ENCODE measurements at regions not wholly inside any gene's neighbourhood (a gene's known extent, or its start where the extent isn't known, plus 50 kb on each side); places are given as distances from the start of the nearest gene placed in this dataset.

GRCh38 chr4:17024425-17024824, 126.0 kb upstream of the LDB2 start (continued):
- TF ChIP-seq E2F4 (IDR thresholded peaks at IDR 0.05; ENCODE audit: low read depth, low read length) (no peak), HDAC2 (IDR thresholded peaks at IDR 0.05) (no peak), ATF2 (IDR thresholded peaks at IDR 0.05; ENCODE audit: low read length) (no peak), FOXK2 (IDR thresholded peaks at IDR 0.05) (no peak), REST (IDR thresholded peaks at IDR 0.05; ENCODE audit: low read depth, low read length) (no peak), HCFC1 (IDR thresholded peaks at IDR 0.05; ENCODE audit: low read length) (no peak)

GRCh38 chr4:17020901-17021300, 122.5 kb upstream of the LDB2 start:
- Histone ChIP-seq H3K27me3 (replicated peaks in 1 of 2; ENCODE audit: control insufficient read depth in 2 of 2, insufficient read depth in 2 of 2, low read length in 1 of 2) (no peaks in the 10 kb centered on the region), H2AFZ (ENCODE audit: control insufficient read depth, low read depth, low read length) (no peak overlapping the region), H3K4me1 (ENCODE audit: control insufficient read depth, insufficient read depth, low read length) (no peaks in the 10 kb centered on the region), H3K27ac (ENCODE audit: control insufficient read depth, insufficient read depth) (no peak overlapping the region), H3K9me3 (replicated peaks; ENCODE audit: control insufficient read depth, insufficient read depth, low read length) (no peaks in the 10 kb centered on the region), H4K20me1 (ENCODE audit: control insufficient read depth, insufficient read depth) (no peaks in the 10 kb centered on the region), H3K4me3 (no peak overlapping the region), H3K36me3 (ENCODE audit: control insufficient read depth in 2 of 2, insufficient read depth in 2 of 2, low read length in 1 of 2) (no peaks in the 10 kb centered on the region), H3K4me2 (ENCODE audit: control insufficient read depth, insufficient read depth) (no peak overlapping the region), H3K9ac (ENCODE audit: control insufficient read depth, insufficient read depth, low read length) (no peak overlapping the region), H3K79me2 (ENCODE audit: control insufficient read depth, insufficient read depth, low read length) (no peaks in the 10 kb centered on the region)
- DNase-seq (ENCODE audit: low read depth, low spot score), result no peak
- ATAC-seq, result no peak
- ChIA-PET SMC1A (ENCODE audit: uncharacterized antibody, unreplicated experiment) (no interaction called here), CTCF (interaction anchor here (0.6 kb wide), 1 partner anchor 305 kb away, joined by 3 read pairs; no protein-coding TSS in a partner anchor), POLR2A (no interaction called here), RAD21 (ENCODE audit: unreplicated experiment) (no interaction called here)
- WGBS (ENCODE audit: insufficient coverage, insufficient replicate concordance, low lambda C conversion rate, missing lambda C conversion rate), result 6% methylated on average over 4 of the region's 4 CpGs
- no TSS peak for BruUV-seq (replicated peaks)
- intact Hi-C loops (cut with micrococcal nuclease; ENCODE audit: unreplicated experiment) (no loop called here), in situ Hi-C loops (cut with MboI) (no loop called here)
- no peak for FAIRE-seq
- TF ChIP-seq RAD51 (IDR thresholded peaks at IDR 0.05), result no peak
- no peak for TF ChIP-seq ZBTB40 (IDR thresholded peaks at IDR 0.05; ENCODE audit: borderline replicate concordance)
- TF ChIP-seq CBFB (IDR thresholded peaks at IDR 0.05; ENCODE audit: low read depth), result no peak
- TF ChIP-seq EGR1 (IDR thresholded peaks at IDR 0.05; ENCODE audit: borderline replicate concordance in 1 of 2, low read depth in 2 of 2, low read length in 2 of 2), result no peak
